Common myeloid progenitor, CD34-positive (primary cell): ENCODE measurements at regions not wholly inside any gene's neighbourhood (a gene's known extent, or its start where the extent isn't known, plus 50 kb on each side); places are given as distances from the start of the nearest gene placed in this dataset.
A peak's percentile ranks its signal among the peaks of the same experiment; 100 is the strongest.

Experiments
- CTCF ChIA-PET: fragments of 350-600 bp; sonication (Branson Sonifier 250); formaldehyde crosslinking; loops from one replicate; lab custom pipeline; 2021; ENCODE audit warnings: antibody characterized with exemption; lab: Charles Lee
- POLR2A ChIA-PET: fragments of 350-600 bp; sonication (Branson Sonifier 250); formaldehyde crosslinking; loops from one replicate; lab custom pipeline; 2021; ENCODE audit warnings: antibody characterized with exemption; lab: Charles Lee
- DNase-seq, 3 donors: peaks; one replicate each; pipeline versions ENCODE4 v3.0.0 to v3.0.0-alpha.2; 2013
- H3K27ac ChIP-seq, 2 experiments: 1 replicate in 1 of 2; 2 replicates in 1 of 2; pipeline ENCODE4 v1.7.0; 2013; ENCODE audit warnings: inconsistent platforms in 2 of 2, low read length in 2 of 2, mild to moderate bottlenecking in 2 of 2, low read depth in 1 of 2, moderate library complexity in 1 of 2; ENCODE audit not compliant: severe bottlenecking in 2 of 2, insufficient read depth in 1 of 2, poor library complexity in 1 of 2
- H3K27me3 ChIP-seq, 5 experiments: replicated peaks in 2 of 5; 1 replicate in 3 of 5; 2 replicates in 2 of 5; pipeline versions ENCODE4 v1.6.1 to v1.7.0; 2013; ENCODE audit warnings: low read length in 4 of 5, mild to moderate bottlenecking in 2 of 5, moderate library complexity in 2 of 5, inconsistent platforms in 1 of 5; ENCODE audit not compliant: insufficient read depth in 5 of 5, control insufficient read depth in 4 of 5
- H3K36me3 ChIP-seq, 4 experiments: 1 replicate in 2 of 4; 2 replicates in 2 of 4; pipeline versions ENCODE4 v1.6.1 to v1.7.0; 2013; ENCODE audit warnings: low read length in 3 of 4, control low read depth in 1 of 4, mild to moderate bottlenecking in 1 of 4; ENCODE audit not compliant: control insufficient read depth in 4 of 4, insufficient read depth in 4 of 4
- H3K4me1 ChIP-seq, 4 experiments: 1 replicate in 3 of 4; 2 replicates in 1 of 4; pipeline versions ENCODE4 v1.6.1 to v1.7.1; 2013; ENCODE audit warnings: low read length in 3 of 4, mild to moderate bottlenecking in 3 of 4, control low read depth in 1 of 4, inconsistent platforms in 1 of 4, moderate library complexity in 1 of 4; ENCODE audit not compliant: control insufficient read depth in 4 of 4, insufficient read depth in 4 of 4; ENCODE audit errors: control extremely low read depth in 1 of 4
- H3K4me3 ChIP-seq, 7 experiments: 1 replicate in 4 of 7; 2 replicates in 3 of 7; pipeline versions ENCODE4 v1.5.1 to v1.7.0; 2013; ENCODE audit warnings: mild to moderate bottlenecking in 7 of 7, low read length in 6 of 7, moderate library complexity in 6 of 7, inconsistent platforms in 2 of 7, low read depth in 2 of 7, control low read depth in 1 of 7; ENCODE audit not compliant: insufficient read depth in 4 of 7, control insufficient read depth in 1 of 7; ENCODE audit errors: extremely low read depth in 1 of 7
- H3K9me3 ChIP-seq, 5 experiments: 1 replicate in 4 of 5; 2 replicates in 1 of 5; pipeline versions ENCODE4 v1.6.1 to v1.7.1; 2013; ENCODE audit warnings: low read length in 4 of 5, mild to moderate bottlenecking in 2 of 5, inconsistent platforms in 1 of 5, low read depth in 1 of 5, moderate library complexity in 1 of 5; ENCODE audit not compliant: control insufficient read depth in 4 of 5, insufficient read depth in 2 of 5; ENCODE audit errors: control extremely low read depth in 1 of 5
- WGBS: methylation state at CpG from one replicate; pipeline ENCODE4 v1.1.5; 2013; ENCODE audit not compliant: insufficient coverage; 5-methylcytosine and 5-hydroxymethylcytosine counted together

DNA sequence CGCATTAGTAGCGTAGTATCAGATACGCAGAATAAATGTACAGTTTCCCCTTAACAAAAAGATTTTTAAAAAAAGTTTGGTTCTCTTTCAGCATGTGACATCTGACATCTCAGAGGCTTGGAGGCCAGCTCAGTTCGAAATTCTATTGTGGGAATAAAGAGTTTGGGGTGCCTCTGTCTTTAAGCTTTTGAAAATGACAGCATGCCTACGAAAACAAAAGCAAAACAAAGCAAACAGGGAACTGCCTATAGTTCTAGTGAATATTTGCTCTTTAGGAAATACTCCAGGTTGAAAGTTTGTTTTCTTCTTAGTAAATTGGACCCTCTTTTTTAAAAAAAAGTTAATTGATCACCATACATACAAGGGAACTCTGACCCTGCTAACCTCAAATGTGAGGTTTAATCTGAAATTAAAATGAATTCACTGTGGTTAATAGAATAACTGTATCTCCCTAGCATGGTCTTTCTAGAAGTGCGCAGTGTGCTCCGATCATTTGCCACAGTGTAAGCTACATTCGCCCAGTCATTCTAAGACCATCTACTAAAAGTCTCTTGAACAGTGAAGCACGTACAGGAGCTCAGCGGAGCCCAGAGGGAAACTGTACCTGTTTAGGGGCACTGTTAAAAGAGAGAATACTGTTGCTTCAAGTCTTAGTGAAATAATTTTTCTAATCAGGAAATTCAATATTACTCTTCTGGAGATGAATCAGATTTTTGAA, 347.0 kb upstream of the CDH2 start:
- no peak overlapping the region for H3K27ac ChIP-seq
- no peaks in the 10 kb centered on the region for H3K27me3 ChIP-seq
- 100% methylated on average over 5 of the region's 10 CpGs for WGBS
- POLR2A ChIA-PET = no interaction called here
- CTCF ChIA-PET = no interaction called here
- H3K9me3 ChIP-seq = no peaks in the 10 kb centered on the region
- no peak for DNase-seq
- H3K4me1 ChIP-seq = no peaks in the 10 kb centered on the region
- no peak overlapping the region for H3K4me3 ChIP-seq
- no peaks in the 10 kb centered on the region for H3K36me3 ChIP-seq

DNA sequence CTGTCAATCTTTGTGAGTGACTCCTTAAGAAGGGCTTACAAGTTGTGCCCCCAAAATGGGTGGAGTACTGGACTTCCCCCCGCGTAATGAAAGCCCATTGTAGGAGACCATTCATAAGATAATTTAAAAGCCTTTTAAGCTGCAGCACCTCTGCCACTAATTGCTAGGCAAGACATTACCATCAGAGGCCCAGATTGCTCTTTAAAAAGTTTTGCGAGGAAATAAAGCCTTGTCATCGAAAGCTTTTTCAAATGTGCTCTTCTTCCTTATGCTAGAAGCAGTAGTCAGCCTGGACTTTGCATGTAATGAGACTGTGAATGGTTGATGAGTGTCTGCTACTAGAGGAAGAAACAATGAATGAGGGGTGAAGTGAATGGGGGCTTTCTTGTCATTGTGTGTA, 345.3 kb upstream of the CDH2 start:
- Histone ChIP-seq H3K4me3 (no peak overlapping the region), H3K27ac (no peak overlapping the region), H3K27me3 (no peaks in the 10 kb centered on the region), H3K36me3 (no peaks in the 10 kb centered on the region), H3K9me3 (no peaks in the 10 kb centered on the region), H3K4me1 (no peaks in the 10 kb centered on the region)
- DNase-seq = no peak
- ChIA-PET CTCF (interaction anchor here (0.7 kb wide), 1 partner anchor 116 kb away, joined by 3 read pairs; no protein-coding TSS in a partner anchor), POLR2A (no interaction called here)
- WGBS = 78% methylated on average over 4 of the region's 4 CpGs

DNA sequence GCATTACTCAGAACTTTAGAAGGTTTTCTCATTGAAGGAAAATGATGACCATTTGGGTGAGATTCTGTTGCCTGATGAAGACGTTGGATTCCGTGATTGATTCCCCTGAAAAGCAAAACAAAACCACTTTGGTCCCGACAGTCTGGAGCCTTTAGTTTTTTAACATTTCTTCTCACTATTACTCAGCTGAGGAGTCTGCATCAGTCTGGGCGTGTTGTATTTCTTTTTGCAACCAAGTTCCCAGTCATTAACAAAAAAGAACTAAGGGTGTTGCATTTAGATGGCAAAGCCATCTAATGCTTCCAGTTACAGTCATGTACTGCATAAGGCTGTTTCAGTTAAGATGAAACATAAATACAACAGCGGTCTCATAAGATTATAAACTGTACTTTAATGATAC, 343.1 kb upstream of the CDH2 start:
- POLR2A ChIA-PET = no interaction called here
- DNase-seq = no peak
- Histone ChIP-seq H3K36me3 (no peaks in the 10 kb centered on the region), H3K27me3 (no peaks in the 10 kb centered on the region), H3K9me3 (no peaks in the 10 kb centered on the region), H3K27ac (no peak overlapping the region), H3K4me1 (no peaks in the 10 kb centered on the region), H3K4me3 (no peak overlapping the region)
- 98% methylated on average over 5 of the region's 5 CpGs for WGBS
- CTCF ChIA-PET = no interaction called here

DNA sequence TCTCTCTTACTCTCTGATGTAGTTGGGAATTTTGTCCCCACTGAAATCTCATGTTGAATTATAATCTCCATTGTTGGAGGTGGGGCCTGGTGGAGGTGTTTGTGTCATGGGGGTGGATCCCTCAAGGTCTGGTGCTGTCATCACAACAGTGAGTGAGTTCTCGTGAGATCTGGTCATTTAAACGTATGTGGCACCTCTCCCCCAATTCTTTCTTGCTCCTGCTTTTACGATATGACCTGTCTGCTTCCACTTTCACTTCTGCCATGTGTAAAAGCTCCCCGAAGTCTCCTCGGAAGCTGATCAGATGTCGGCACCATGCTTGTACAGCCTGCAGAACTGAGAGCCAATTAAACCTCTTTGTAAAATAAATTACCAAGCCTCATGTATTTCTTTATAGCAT, 337.8 kb upstream of the CDH2 start:
- ChIA-PET CTCF (no interaction called here), POLR2A (no interaction called here)
- H3K27ac ChIP-seq = no peak overlapping the region
- no peak for DNase-seq
- 92% methylated on average over 6 of the region's 6 CpGs for WGBS
- no peaks in the 10 kb centered on the region for H3K36me3 ChIP-seq
- H3K27me3 ChIP-seq = no peaks in the 10 kb centered on the region
- no peaks in the 10 kb centered on the region for H3K4me1 ChIP-seq
- H3K4me3 ChIP-seq = no peak overlapping the region
- no peaks in the 10 kb centered on the region for H3K9me3 ChIP-seq

DNA sequence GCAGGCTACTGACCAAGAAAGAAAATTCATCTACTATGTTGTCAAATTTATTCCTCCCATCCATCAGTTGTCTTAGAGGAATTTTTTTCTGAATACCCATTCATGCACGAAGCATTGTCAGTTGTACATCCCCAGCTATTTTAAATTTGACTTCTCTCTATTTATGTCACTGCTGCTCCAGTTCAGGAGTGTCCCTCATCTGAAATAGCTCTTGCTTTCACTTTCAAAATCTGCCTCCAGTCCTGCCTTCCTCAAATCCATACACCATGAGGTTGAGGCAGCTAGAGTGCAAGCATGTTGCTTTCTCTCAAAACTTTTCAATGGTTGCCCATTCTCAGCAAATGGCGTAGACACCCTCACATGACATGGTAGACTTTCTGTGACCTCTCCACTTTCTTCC, 335.4 kb upstream of the CDH2 start:
- CTCF ChIA-PET = no interaction called here
- WGBS = 55% methylated on average over 2 of the region's 2 CpGs
- POLR2A ChIA-PET = no interaction called here
- no peaks in the 10 kb centered on the region for H3K9me3 ChIP-seq
- peak in 2 of 3 donors; percentile 27 to 29 for DNase-seq
- H3K27ac ChIP-seq = no peak overlapping the region
- H3K4me1 ChIP-seq = no peaks in the 10 kb centered on the region
- H3K36me3 ChIP-seq = no peaks in the 10 kb centered on the region
- H3K4me3 ChIP-seq = no peak overlapping the region
- H3K27me3 ChIP-seq = no peaks in the 10 kb centered on the region

DNA sequence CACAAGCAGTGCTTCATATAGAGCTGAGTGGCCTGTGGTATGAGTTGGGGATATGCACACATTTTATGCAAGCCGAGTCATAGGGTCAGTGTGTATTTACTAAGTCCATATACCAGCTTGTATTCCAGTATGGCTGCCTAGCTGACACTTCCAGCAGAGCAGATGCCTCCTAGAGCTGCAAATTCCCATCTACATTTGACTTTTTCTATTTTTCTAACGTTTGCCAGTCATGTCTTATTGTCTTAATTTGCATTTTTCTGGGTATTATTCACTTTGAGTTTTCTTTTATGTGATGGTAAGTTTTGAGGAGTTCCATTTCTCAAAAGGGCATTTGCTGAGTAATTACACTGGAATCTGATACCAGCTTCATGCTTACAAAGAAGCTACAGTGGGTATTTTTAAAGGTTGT, 334.5 kb upstream of the CDH2 start:
- DNase-seq = no peak
- Histone ChIP-seq H3K27me3 (no peaks in the 10 kb centered on the region), H3K27ac (no peak overlapping the region), H3K4me3 (no peak overlapping the region), H3K4me1 (no peaks in the 10 kb centered on the region), H3K36me3 (no peaks in the 10 kb centered on the region), H3K9me3 (no peaks in the 10 kb centered on the region)
- CTCF ChIA-PET = no interaction called here
- POLR2A ChIA-PET = no interaction called here
- 100% methylated on average over 1 of the region's 2 CpGs for WGBS

DNA sequence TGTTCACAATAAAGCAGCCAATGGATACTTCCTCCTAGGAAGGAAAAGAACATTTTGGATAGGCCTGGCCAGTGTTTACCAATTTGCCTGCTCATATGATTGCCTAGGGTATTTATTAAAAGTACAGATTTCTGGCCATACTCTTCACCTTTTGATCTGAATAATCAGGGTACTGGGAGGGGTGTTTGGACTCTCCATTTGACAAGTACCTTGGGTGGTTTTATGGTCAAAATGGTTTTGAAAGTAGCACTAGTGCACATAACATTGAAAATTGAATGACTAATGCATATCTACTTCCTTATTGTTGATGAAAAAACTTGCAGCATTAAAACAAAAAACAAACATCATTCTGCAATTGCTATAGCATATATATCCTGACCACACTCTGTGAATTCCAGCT, 333.3 kb upstream of the CDH2 start:
- Histone ChIP-seq H3K4me3 (no peak overlapping the region), H3K36me3 (no peaks in the 10 kb centered on the region), H3K9me3 (no peaks in the 10 kb centered on the region), H3K27ac (no peak overlapping the region), H3K27me3 (no peaks in the 10 kb centered on the region), H3K4me1 (no peaks in the 10 kb centered on the region)
- DNase-seq = no peak
- ChIA-PET POLR2A (no interaction called here), CTCF (no interaction called here)
